HUES48 (cell line): ENCODE measurements at regions not wholly inside any gene's neighbourhood (a gene's known extent, or its start where the extent isn't known, plus 50 kb on each side); places are given as distances from the start of the nearest gene placed in this dataset.

Experiments used
- H3K27ac ChIP-seq: one replicate; pipeline ENCODE4 v1.7.0; 2013; ENCODE audit warnings: low read depth, low read length, inconsistent platforms
- H3K27me3 ChIP-seq: 2 replicates; pipeline ENCODE4 v1.6.1; 2013; ENCODE audit warnings: mild to moderate bottlenecking, low read length; ENCODE audit not compliant: control insufficient read depth, insufficient read depth
- H3K36me3 ChIP-seq: 2 replicates; pipeline ENCODE4 v1.6.1; 2013; ENCODE audit warnings: low read length; ENCODE audit not compliant: control insufficient read depth, insufficient read depth
- H3K4me1 ChIP-seq: 2 replicates; pipeline ENCODE4 v1.6.1; 2013; ENCODE audit warnings: mild to moderate bottlenecking, low read length; ENCODE audit not compliant: control insufficient read depth, insufficient read depth
- H3K4me3 ChIP-seq: 2 replicates; pipeline ENCODE4 v1.5.1; 2013; ENCODE audit warnings: mild to moderate bottlenecking, low read depth, low read length
- H3K9ac ChIP-seq: 2 replicates; pipeline ENCODE4 v1.6.1; 2013; ENCODE audit warnings: mild to moderate bottlenecking, low read depth, low read length, moderate library complexity
- H3K9me3 ChIP-seq: 2 replicates; pipeline ENCODE4 v1.6.1; 2013; ENCODE audit warnings: low read length; ENCODE audit not compliant: control insufficient read depth, insufficient read depth

DNA sequence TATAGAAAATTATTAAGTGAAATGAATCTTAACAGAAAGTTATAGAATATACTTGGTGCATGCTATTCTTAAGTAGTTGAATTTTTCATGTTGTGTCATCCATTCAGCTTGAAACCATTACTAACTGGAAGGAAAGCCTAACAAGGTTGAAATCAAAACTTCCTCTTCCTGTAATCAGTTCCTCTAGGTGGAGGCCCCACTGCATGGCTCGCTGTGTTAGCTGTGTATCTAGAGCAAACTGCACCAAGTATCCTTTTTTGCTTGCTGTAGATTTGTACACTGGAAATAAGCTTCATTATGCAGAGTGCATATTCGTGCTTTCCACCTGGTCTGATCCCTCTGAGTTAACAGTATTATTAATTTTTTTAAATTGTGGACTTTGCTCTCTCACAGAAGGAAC is 1146.1 kb downstream of the EFNB2 start:
- no peaks in the 10 kb centered on the region for H3K27me3 ChIP-seq
- H3K4me1 ChIP-seq, result no peaks in the 10 kb centered on the region
- no peaks in the 10 kb centered on the region for H3K9me3 ChIP-seq
- no peak overlapping the region for H3K4me3 ChIP-seq
- H3K9ac ChIP-seq, result no peak overlapping the region
- H3K36me3 ChIP-seq, result no peaks in the 10 kb centered on the region
- H3K27ac ChIP-seq, result no peak overlapping the region

DNA sequence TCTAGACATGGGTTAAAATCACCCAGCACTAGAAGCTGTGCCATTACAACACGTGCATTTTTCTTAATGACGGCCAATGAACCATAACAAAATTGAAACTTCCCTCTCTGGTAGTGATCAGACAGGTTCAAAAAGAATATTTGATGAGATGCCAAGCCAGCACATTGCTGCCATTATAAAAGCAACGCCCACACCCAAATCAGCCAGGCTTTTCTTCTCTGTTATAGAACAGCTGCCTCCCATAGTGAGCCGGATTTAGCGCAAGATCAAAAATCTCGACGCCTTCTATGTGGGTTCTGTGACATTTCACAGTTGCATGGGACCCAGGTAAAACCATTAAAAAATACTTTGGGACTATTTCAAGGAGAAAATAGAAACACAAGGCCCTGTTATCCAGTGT is 1158.0 kb downstream of the EFNB2 start:
- Histone ChIP-seq H3K27me3 (no peaks in the 10 kb centered on the region), H3K4me1 (no peaks in the 10 kb centered on the region), H3K4me3 (no peak overlapping the region), H3K36me3 (no peaks in the 10 kb centered on the region), H3K9me3 (no peaks in the 10 kb centered on the region), H3K27ac (no peak overlapping the region), H3K9ac (no peak overlapping the region)

DNA sequence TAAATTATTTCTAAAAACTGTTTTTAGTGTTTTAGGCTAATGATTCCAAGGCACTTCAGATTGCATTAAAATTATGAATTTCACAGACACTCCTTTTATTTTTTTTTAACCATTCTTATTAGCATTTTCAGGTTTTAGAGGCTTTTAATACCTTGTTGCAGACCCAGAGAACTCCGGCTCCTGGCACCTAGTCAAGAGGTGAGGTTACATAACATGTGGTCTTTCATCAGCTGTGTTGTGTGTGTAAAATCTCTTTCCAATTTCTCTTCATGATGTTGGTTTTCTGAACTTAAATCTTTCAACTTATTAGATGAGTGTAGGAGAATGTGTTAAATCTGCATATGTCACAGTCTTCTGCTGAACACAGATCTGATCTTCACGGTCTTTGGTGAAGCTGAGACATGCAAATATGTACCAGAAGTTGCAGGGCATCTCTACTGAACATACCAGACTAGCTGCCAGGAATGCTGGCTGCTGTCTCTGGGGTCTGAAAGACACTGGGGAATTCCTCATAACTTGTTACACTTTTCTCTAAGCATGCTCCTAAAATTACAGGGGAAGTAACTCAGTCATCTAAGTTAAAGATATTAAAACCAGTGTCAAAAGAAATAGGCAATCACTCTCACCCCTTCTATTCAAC is 1165.3 kb downstream of the EFNB2 start:
- H3K27ac ChIP-seq, result no peak overlapping the region

DNA sequence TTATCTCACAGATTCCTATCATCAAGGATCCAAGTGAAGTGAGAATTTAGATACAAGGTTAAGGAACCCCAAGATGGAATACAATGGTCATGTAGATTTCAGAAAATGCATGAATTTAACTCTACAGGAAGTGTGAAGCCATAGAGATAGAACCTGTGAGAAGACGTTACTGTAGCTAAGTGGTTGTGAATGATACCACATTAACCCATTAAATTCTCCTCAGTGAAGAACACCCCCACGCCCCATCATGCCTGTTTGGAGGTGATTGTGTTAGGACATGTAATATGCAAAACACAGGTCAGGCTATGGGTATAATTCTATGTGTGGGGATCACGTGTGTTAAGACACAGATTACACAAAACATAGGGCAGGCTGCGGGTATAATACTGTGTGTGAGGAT is 1166.7 kb downstream of the EFNB2 start:
- no peaks in the 10 kb centered on the region for H3K27me3 ChIP-seq
- H3K9me3 ChIP-seq, result no peaks in the 10 kb centered on the region
- H3K36me3 ChIP-seq, result no peaks in the 10 kb centered on the region
- H3K4me3 ChIP-seq, result no peak overlapping the region
- H3K27ac ChIP-seq, result no peak overlapping the region
- peaks cover under 1% of the 10 kb centered on the region for H3K4me1 ChIP-seq
- no peak overlapping the region for H3K9ac ChIP-seq

More for the DNA sequence above, 1165.3 kb downstream of the EFNB2 start:
- Histone ChIP-seq H3K4me3 (no peak overlapping the region), H3K4me1 (no peaks in the 10 kb centered on the region), H3K9ac (no peak overlapping the region), H3K27me3 (no peaks in the 10 kb centered on the region), H3K9me3 (no peaks in the 10 kb centered on the region), H3K36me3 (no peaks in the 10 kb centered on the region)

DNA sequence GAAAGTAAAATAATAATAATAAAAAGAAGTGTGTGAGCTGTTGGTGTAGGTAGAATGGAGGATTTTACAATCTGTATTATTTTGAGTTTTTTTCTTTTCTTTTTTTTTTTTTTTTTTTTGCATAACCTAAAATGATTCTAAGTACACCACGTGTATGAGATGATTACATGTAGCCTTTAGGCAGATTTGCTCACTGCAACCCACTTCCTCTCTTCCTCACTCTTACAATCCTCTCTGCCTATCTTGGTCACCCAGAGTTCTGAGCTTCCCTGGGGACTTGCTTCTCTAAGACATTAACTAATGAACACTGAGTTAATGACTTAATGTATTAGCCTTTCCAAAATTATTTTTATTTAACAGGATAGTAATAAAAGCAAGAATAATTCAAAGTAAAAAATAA is 1169.6 kb downstream of the EFNB2 start:
- Histone ChIP-seq H3K27me3 (no peaks in the 10 kb centered on the region), H3K27ac (no peak overlapping the region), H3K36me3 (no peaks in the 10 kb centered on the region), H3K9ac (no peak overlapping the region), H3K4me3 (no peak overlapping the region), H3K4me1 (peaks cover 10% of the 10 kb centered on the region), H3K9me3 (no peaks in the 10 kb centered on the region)

DNA sequence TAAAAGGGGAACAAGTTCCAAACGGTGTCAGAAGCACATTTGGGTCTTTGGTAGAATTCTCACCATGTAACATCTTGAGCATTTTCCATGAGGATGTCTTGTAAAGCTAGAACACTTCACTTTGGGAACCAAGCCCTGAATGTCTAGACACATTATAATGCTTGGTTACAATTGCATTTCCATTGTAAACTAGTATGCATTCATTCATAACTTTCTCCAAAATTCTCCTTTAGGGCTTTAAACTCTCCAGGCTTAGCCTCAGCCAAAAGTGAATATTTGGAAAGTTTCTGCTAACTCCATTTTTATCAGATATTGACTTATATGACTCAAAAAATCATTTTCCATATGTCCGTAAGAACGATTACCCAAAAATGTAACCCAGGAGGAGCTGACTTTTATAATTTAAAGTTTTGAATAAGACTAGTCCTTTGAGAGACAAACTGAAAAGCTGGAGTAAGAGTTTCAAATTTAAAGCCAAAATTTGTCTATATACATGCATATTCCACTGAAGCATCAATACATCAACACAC is 1170.4 kb downstream of the EFNB2 start:
- H3K9ac ChIP-seq, result no peak overlapping the region
- H3K36me3 ChIP-seq, result no peaks in the 10 kb centered on the region
- no peaks in the 10 kb centered on the region for H3K27me3 ChIP-seq
- H3K27ac ChIP-seq, result no peak overlapping the region
- H3K4me1 ChIP-seq, result peaks cover 10% of the 10 kb centered on the region
- no peak overlapping the region for H3K4me3 ChIP-seq
- H3K9me3 ChIP-seq, result no peaks in the 10 kb centered on the region

DNA sequence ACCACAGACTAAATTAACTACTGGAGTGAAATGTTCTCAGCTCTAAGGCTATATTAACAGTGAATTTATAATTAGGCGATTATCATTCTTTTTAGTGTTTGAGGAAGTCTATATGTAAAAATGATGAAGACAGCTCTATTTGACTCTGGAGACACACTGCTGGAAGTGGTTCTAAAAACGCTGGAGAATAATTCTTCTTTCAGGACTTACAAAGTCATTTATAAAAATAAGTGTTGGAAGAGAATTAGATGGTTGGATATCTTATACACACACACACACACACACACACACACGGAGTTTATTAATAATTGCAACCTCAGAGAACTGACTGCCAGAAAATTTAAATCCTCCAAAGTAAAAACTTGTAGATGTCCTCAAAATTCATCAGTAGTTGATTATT is 1171.3 kb downstream of the EFNB2 start:
- Histone ChIP-seq H3K36me3 (no peaks in the 10 kb centered on the region), H3K9ac (no peak overlapping the region), H3K27ac (no peak overlapping the region), H3K27me3 (no peaks in the 10 kb centered on the region), H3K4me3 (no peak overlapping the region), H3K4me1 (peaks cover 10% of the 10 kb centered on the region), H3K9me3 (no peaks in the 10 kb centered on the region)

DNA sequence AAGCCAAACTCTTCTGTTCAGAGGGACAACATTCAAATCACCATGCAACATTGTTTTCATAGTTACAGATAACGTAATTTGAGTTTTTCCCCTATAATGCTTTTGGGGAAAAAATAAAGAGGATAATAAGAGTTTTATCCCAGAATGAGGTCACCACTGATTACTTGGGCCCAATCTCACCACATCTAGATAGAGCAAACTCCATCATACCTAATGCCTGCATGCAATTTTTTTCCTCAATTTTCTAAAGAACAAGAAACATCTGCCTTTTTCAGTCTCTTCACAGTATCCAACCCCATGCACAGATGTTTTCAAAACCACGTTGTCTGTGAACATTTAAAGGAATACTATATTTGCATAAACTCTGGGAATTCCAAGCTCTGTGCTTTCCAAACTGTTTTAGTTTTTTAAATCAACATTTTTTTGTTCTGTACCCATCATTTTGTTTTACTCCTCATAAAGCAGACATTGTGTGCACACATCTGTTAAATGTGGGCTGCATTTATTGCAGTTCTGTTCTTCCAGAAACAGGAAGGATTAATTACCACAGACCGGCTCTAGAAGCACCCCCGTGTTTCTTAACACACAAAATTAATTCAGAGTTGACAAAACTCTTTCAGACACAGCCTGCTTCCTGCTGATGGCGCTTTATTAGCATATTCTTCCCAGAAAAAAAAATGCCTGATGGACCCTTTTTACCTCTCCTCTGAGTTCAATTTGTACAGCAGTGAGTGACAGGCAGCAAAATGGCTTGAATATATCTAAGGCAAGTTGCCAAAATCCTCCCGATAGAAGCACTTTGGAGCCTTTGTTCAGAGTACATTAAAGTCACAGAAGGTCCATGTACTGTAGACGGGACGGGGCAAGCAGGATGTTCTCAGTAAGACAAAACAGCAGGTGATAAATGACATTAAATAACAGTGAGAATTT is 1171.9 kb downstream of the EFNB2 start:
- H3K27ac ChIP-seq, result no peak overlapping the region
- peaks cover 10% of the 10 kb centered on the region for H3K4me1 ChIP-seq
- H3K36me3 ChIP-seq, result no peaks in the 10 kb centered on the region
- H3K27me3 ChIP-seq, result no peaks in the 10 kb centered on the region
- no peak overlapping the region for H3K4me3 ChIP-seq
- H3K9me3 ChIP-seq, result no peaks in the 10 kb centered on the region
- no peak overlapping the region for H3K9ac ChIP-seq

DNA sequence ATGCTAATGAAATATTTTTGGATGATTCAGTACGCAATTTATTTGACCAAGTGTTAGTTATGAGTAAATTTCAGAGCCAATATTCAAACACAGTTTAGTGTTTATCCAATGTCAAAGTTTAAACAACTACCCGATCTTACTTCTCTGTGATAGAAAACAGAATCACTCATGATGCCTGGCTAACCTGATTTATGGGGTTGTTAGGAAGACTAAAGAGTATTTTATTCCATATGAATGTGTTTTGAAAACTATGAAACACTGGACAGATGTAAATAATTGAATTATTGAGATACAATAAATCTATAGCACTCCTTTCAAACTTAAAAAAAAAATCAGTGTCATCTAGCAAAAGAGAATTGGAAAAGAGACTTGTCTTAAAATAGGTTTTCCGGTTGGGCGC is 1181.8 kb downstream of the EFNB2 start:
- H3K9me3 ChIP-seq, result 0 out of 2 replicates have a peak, but pooled peaks cover 3% of the 10 kb centered on the region
- no peaks in the 10 kb centered on the region for H3K27me3 ChIP-seq
- no peak overlapping the region for H3K27ac ChIP-seq
- no peak overlapping the region for H3K9ac ChIP-seq
- H3K4me3 ChIP-seq, result no peak overlapping the region
- H3K36me3 ChIP-seq, result no peaks in the 10 kb centered on the region
- H3K4me1 ChIP-seq, result no peaks in the 10 kb centered on the region

DNA sequence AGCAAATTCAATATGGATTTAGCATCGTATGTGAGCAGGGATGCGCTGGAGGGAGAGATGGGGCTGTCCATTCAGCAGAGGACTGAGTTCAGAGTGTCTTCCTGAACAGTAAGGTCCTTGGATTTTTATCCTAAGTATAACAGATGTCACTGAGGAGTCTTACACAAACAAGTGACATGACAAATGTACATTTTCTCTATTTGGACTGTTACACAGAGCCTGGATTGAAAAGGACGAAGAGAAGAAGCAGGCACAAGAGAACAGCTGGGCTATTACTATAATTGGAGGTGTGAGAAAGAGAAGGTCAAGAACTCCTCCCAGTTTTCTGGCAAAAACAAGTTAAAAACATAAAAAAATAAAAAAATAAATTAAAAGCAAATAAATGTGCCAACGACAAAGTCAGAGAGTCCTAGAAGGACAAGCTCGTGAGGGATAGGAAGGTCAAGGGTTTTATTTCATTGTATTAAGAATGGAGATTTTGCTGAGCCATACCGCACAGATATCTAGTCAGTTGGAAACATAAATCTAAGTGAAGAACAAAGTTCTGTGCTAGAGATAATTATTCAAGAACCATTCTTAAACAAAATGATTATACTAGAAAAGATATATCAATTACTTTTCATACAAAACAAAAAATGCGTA is 1186.3 kb downstream of the EFNB2 start:
- Histone ChIP-seq H3K4me3 (no peak overlapping the region), H3K4me1 (0 out of 2 replicates have a peak, but pooled peaks cover 3% of the 10 kb centered on the region), H3K9ac (no peak overlapping the region), H3K9me3 (no peaks in the 10 kb centered on the region), H3K27me3 (no peaks in the 10 kb centered on the region), H3K36me3 (no peaks in the 10 kb centered on the region), H3K27ac (no peak overlapping the region)
